HG02678 (cell line): ENCODE measurements at regions not wholly inside any gene's neighbourhood (a gene's known extent, or its start where the extent isn't known, plus 50 kb on each side); places are given as distances from the start of the nearest gene placed in this dataset.

Experiments
- ATAC-seq: cut with Tn5 transposase; IDR thresholded peaks from one replicate; pipeline ENCODE4 v1.9.1; 2021; ENCODE audit warnings: mild to moderate bottlenecking, moderate library complexity; ENCODE audit not compliant: unreplicated experiment

DNA sequence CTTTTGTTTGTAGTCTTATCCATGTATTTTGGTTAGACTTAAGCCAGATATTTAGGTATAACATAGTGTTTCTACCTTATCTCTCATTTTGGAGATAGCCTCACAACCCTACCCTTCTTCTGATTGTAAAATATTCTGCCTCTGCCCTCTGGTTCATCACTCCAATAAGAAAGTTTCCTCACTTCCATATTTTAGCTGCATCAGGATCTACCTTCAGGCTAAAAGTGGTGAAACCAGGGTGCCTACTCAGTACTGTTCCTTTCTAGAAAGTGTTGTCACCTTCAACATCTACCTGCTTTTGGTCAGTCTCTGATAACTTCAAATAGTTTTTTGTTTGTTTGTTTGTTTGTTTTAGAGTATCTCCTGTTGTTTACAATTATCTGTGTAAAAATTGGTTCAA is 294.6 kb downstream of the ANXA1 start:
- ATAC-seq, result no peak

DNA sequence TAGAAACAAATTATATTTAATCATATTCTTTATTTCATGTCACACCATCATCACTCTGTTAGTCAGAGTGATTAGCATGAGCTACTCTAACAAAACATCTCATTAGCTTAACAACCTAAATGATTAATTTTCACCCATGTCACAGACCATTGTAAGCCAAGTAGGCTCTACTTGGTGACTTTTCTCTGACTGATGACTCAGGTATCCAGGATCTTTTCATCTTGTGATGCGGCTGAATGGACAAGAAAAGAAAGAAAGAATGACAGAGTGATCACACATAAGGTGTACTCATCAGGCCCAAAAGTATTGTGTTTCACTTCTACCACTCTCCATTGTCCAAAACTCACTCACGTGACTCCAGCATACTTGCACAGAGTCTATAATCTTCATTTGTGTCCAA is 299.3 kb downstream of the ANXA1 start:
- ATAC-seq, result no peak

GRCh38 chr9:73459817-73460216 is 308.2 kb downstream of the ANXA1 start:
- ATAC-seq, result no peak

GRCh38 chr9:73468716-73469115 is 317.1 kb downstream of the ANXA1 start:
- no peak for ATAC-seq

DNA sequence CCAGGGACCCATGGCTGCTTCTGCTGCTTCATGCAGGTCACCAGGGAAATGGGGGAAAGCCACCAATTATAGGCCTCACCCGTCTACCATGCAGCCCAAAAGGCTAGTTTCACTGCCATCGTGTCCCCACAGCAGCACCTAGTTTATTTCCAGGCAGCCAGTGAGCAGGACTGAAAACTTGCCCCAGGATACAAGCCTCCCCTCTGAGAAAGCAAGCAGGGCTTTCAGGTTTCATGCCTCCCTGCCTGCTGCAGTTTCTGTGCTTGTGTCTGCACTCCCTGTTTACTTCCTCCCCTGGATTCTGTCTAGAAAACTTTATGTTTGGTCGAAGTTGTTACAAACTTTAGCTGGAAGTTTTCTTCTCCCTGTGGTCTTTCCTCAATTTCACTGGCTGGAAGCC is 319.1 kb downstream of the ANXA1 start:
- ATAC-seq, result no peak

- ATAC-seq, result no peak
These were observed 322.4 kb downstream of the ANXA1 start for GRCh38 chr9:73474002-73474600.

DNA sequence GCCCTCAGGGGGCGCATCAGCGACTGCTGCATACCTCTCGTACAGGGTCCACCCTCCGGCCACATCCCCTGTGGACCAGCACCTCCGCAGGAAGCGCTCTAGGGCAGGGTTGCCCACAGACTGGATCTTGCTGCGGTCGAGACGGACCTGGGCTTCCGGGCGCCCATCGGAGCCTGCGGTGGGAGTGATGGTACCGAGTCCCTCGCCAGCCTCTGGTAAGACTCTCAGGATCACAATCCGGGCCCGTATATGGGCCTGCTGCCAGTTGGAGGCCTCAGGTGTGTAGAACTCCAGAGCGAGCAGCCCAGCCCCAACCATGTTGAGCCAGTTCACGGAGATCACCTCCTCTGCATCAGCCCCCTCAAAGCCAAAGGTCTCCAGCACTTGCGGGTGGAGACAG is 323.0 kb downstream of the ANXA1 start:
- ATAC-seq, result no peak

GRCh38 chr9:73494894-73495293 is 343.2 kb downstream of the ANXA1 start:
- ATAC-seq, result no peak

DNA sequence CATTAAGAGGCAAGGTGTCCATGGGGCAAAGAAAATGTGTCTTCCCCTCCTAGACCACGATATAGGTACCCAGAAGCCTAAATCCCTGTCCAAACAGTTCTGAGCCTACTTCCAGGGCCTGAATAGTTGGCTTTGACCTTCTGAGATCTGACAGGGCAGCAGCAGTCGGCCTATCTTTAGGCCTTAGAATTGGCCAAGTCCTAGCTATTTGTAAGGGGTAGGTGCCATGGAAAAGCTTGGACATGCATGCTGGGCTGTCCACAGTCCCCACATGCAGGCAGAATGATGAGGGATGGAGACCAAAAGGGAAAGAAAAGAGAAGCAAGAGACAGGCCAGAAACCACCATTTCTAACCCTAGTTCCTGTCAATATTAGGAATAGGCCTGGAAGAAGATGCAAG is 346.1 kb downstream of the ANXA1 start:
- no peak for ATAC-seq

- ATAC-seq, result no peak
These were observed 363.6 kb downstream of the ANXA1 start for GRCh38 chr9:73515216-73515615.

DNA sequence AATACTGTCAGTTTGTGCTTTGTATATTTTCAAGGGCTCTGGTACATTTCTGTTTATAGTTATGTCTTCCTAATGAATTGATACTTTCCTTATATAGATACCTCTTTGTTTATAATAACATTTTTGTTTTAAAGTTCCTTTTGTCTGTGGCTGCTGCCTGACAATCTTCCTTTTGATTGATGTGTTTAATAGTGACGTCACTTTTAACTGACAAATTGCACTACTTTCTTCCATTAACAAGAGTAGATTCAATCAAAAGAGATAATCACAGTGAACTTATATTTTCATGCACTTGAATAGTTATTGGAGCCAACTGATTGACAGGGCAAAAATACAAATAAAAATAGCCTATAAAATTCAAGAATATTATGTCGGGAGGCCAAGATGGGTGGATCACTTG is 371.7 kb downstream of the ANXA1 start:
- ATAC-seq, result no peak

DNA sequence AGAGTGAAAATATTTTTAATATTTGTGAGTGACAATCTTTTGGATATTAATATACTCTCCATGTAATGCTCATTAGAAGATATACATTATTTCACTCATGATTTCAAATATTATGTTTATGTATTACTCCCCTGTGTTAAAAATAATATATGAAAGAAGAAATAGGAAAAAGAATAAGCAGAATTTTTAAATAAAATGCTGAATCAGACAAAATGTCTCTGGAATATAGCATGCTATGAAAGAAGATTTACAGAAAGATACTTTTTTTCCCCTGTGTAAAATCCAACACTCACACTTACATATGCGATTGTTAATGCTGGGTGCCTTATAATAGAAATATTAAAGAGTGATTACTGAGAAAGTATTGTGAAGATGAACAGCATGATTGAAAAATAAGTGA is 373.7 kb downstream of the ANXA1 start:
- ATAC-seq, result no peak

DNA sequence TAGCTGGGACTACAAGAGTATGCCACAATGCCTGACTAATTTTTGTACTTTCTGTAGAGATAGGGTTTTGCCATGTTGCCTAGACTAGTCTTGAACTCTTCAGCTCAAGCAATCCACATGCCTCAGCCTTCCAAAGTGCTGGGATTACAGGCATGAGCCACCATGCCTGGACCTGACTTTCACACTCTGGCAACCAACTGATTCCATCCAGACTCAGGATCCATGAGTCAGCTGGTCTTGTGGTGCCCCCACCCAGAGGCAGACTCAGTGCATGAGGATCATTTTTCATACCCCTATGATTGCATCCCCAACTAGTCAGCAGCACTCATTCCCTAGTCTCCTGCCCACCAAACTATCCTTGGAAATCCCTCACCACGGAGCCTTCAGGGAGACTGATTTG is 375.9 kb downstream of the ANXA1 start:
- ATAC-seq, result no peak

DNA sequence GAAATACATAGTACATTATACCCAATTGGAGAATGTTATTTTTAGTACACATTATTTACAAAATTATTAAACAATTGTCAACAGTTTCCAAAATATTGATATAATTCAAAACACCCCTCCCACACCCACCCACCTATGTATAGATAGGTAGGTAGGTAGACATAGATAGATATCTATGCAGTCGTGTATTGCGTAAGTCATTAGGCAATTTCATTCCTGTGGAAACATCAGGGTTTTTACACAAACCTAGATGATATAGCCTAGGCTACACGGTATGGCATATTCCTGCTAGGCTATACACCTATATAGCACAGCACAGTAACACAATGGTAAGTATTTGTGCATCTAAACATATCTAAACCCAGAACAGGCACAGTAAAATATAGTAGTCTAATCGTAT is 377.3 kb downstream of the ANXA1 start:
- no peak for ATAC-seq

DNA sequence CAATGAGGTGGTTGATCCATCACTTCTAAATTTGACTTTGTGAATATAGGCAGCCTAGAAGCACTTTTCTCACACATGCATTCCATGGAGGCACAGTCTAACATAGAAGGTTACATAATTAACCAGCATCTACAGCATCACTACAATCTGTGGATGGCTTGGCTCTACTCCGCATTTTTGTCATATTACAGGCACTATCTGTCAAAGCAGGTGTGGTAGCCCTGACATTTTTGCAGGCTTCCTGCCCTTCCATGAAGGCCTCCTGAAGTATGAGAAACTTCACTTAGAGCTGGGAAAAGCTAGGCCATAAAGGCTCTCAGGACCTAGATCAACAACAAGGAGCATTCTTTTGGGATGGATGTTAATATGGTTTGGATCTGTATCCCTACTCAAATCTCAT is 378.0 kb downstream of the ANXA1 start:
- ATAC-seq, result no peak

- no peak for ATAC-seq
These were observed 379.4 kb downstream of the ANXA1 start for GRCh38 chr9:73531051-73531532.

GRCh38 chr9:73531658-73532057 is 380.0 kb downstream of the ANXA1 start:
- peak; percentile 68 for ATAC-seq

- ATAC-seq, result no peak
These were observed 381.3 kb downstream of the ANXA1 start for GRCh38 chr9:73532985-73533384.

- no peak for ATAC-seq
These were observed 384.7 kb downstream of the ANXA1 start for GRCh38 chr9:73536403-73536802.

GRCh38 chr9:73537561-73537960 is 385.9 kb downstream of the ANXA1 start:
- ATAC-seq, result no peak

DNA sequence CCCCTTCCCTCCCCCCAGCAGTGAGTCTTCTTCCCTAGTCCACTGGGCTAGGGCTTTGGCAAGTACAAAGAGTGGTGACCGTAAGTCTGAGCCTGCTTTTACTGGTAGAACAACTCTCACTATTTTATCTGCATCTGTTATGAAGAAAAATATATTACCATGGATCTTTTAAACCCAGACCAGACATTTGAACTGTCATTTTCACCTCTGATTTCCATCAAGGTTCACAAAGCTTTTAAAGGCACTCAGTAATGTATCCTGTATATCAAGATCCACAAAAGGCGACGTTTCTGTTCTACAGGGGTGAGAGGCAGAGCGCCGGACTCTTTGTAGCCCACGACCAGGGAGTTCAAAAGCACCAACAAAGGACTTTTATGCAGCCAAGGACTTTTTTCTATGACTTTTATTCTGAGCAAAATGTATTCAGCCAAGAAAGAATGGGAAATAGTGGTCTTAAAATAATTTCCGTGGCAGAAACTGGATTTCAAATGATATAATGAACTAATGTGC is 388.3 kb downstream of the ANXA1 start:
- no peak for ATAC-seq

DNA sequence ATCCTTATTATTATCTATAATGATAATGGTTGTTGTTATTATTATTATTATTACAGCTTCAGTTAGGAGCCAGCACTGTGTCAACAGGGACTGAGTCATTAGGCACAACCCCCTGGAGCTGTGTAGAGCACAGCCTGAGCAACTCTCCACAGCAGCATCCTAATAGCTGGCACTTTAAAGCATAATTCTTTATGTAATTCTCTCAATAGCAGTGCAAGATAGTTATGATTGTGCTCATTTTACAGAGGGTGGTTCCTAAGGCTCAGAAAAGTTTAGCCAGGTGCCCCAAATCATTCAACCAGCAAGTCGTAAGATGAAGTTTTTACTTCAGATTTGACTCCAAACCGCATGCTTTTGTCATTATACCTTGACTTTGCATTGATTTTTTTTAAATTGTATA is 390.3 kb downstream of the ANXA1 start:
- ATAC-seq, result no peak

DNA sequence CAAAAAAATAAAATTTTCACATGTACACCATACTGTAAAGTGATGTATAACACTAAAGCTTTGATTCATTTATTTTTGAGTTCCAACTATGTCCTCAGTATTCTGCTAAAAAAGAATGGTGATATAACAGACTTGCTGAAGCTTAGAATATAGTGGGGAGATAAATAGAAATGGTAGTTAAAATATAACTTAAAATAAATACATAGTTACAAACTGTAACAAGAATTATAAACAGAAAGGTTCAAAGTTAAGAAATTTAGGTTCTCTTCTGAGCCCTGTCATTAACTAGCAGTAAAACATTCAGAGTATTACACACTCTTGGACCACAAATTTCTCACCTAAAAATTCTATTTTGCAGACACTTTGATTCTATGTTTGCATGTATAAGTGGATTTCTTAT is 392.1 kb downstream of the ANXA1 start:
- ATAC-seq, result no peak
